ENCODE measurements at regions not wholly inside any gene's neighbourhood (a gene's known extent, or its start where the extent isn't known, plus 50 kb on each side); places are given as distances from the start of the nearest gene placed in this dataset.

GRCh38 chr6:15994814-15995459, 133.9 kb upstream of the MYLIP start:
- no peak for DNase-seq (ENCODE audit: low read depth)

- DNase-seq (ENCODE audit: low read depth): no peak
Measured at GRCh38 chr6:15993716-15994228, 135.1 kb upstream of the MYLIP start.

- DNase-seq (ENCODE audit: low read depth): no peak
Measured at GRCh38 chr6:15990179-15990578, 138.7 kb upstream of the MYLIP start.

- DNase-seq (ENCODE audit: low read depth): no peak
Measured at GRCh38 chr6:15989397-15989796, 139.5 kb upstream of the MYLIP start.

GRCh38 chr6:15987569-15987968, 141.3 kb upstream of the MYLIP start:
- no peak for DNase-seq (ENCODE audit: low read depth)

GRCh38 chr6:15986027-15986629, 142.8 kb upstream of the MYLIP start:
- no peak for DNase-seq (ENCODE audit: low read depth)

- no peak for DNase-seq (ENCODE audit: low read depth)
Measured at GRCh38 chr6:15985379-15985959, 143.4 kb upstream of the MYLIP start.

- no peak for DNase-seq (ENCODE audit: low read depth)
Measured at GRCh38 chr6:15981956-15982355, 146.9 kb upstream of the MYLIP start.

GRCh38 chr6:15980801-15981200, 148.1 kb upstream of the MYLIP start:
- no peak for DNase-seq (ENCODE audit: low read depth)

- DNase-seq (ENCODE audit: low read depth): no peak
Measured at GRCh38 chr6:15978426-15978825, 150.5 kb upstream of the MYLIP start.

GRCh38 chr6:15977050-15977449, 151.8 kb upstream of the MYLIP start:
- no peak for DNase-seq (ENCODE audit: low read depth)

GRCh38 chr6:15974817-15975216, 154.1 kb upstream of the MYLIP start:
- DNase-seq (ENCODE audit: low read depth): no peak

GRCh38 chr6:15970517-15970916, 158.4 kb upstream of the MYLIP start:
- no peak for DNase-seq (ENCODE audit: low read depth)

GRCh38 chr6:15969236-15969778, 159.6 kb upstream of the MYLIP start:
- DNase-seq (ENCODE audit: low read depth): no peak

GRCh38 chr6:15968519-15968918, 160.4 kb upstream of the MYLIP start:
- no peak for DNase-seq (ENCODE audit: low read depth)

- DNase-seq (ENCODE audit: low read depth): no peak
Measured at GRCh38 chr6:15966000-15966520, 162.8 kb upstream of the MYLIP start.

GRCh38 chr6:15962449-15962764, 166.5 kb upstream of the MYLIP start:
- DNase-seq (ENCODE audit: low read depth): no peak

- DNase-seq (ENCODE audit: low read depth): no peak
Measured at GRCh38 chr6:15961635-15962448, 167.0 kb upstream of the MYLIP start.

GRCh38 chr6:15960740-15961634, 167.9 kb upstream of the MYLIP start:
- no peak for DNase-seq (ENCODE audit: low read depth)

GRCh38 chr6:15957655-15958169, 171.2 kb upstream of the MYLIP start:
- DNase-seq (ENCODE audit: low read depth): no peak
